Epidermal melanocyte (primary cell): ENCODE measurements at regions not wholly inside any gene's neighbourhood (a gene's known extent, or its start where the extent isn't known, plus 50 kb on each side); places are given as distances from the start of the nearest gene placed in this dataset.
"Not testable (repeated sequence)": the region's sequence is repeated elsewhere in the genome, so short reads cannot be mapped to it uniquely, and the experiment has no call there.

Experiments
- DNase-seq: peaks from one replicate; pipeline ENCODE4 v3.0.0; 2011; ENCODE audit warnings: low spot score; ENCODE audit not compliant: insufficient read length

DNA sequence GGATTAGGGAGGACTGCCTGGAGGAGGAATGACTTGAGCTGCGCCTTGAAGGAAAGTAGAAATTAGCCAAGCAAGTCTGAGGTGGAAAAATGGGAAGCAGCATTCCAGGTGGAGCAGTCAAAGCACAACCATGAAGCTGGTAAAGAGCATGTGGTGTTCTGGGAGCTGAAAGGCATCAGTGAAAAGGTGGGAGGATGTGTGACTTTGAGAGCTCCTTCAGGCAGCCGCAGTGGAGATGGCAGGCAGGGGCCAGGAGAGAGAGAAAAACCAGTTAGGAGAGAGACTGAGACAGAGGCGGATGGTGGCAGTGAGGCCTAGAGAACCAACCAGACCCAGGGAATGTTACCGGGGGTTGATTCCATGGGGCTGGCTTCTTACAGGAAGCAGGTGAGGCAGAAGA is 393.4 kb downstream of the MIAT start:
- DNase-seq = no peak

DNA sequence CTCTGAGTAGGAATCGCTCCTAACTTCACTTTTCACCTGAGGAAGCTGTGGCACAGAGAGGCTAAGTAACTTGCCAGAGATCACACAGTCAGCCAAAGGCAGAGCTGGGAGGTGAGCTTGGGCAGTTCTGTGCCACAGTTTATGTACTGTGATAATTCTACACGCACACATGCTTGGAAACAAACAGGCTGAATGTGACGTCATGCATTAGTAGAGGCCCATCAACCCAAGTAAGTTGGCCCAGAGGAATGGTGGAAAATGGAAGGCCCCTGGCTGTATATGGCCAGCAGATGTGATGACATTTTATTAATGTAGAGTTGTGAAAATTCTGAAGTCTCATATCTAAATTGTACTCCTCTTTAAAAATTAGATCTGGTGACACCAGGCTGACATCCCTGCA is 394.0 kb downstream of the MIAT start:
- DNase-seq = no peak

DNA sequence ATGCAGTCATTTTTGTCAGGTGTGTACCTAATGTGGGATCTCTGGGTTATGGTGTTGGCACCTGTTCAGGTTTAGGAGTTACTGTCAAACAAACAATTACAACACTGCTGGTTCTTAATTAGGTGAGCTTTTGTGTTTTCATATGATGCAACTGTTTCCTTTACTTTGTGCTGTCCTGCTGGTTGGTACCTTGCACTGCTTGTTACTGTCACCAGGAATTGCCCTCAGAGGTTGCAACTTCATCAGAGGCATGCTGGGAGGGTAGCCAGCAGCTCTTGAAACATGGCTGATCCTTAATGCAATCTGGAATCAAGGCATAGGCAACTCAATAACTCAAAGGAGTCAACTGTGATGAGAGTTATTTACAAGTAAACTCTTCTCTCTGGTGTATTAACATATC is 400.3 kb downstream of the MIAT start:
- DNase-seq = no peak

DNA sequence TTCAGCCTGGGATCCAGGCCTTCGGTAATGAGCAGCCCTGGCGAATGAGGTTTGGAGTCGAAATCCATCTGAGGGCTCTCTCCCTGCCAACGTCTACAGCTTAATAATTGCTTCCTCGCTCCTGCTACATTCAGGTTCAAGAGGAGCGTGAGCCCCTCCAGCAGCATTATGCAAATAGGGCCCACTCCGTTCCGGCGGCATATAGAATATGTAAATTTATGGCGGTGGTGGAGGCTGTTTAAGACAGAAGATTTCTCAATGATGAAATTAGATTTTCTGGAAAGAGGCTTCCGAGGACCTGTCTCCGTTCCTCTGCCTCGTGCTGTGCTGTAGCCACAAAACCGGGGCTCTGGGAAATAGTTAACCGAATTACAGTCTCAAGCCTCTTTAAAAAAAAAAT is 402.8 kb downstream of the MIAT start:
- no peak for DNase-seq

DNA sequence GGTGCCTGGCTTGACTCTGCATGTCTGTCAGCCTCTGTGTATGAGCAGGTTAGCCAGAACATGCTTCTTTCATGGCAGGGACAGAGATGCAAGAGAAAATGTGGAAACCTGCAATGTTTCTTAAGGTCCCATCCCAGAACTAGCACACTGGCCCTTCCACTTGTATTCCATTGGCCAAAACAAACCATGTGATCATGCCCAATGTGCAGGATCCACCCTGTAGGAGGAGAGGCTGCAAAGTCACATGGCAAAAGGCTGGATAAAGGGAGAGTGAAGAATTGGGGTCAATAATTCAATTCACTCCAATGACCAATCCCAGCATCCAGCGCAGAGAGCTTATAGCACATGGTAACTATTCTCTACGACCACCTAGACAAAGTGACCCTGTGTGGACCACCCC is 405.5 kb downstream of the MIAT start:
- DNase-seq = no peak

DNA sequence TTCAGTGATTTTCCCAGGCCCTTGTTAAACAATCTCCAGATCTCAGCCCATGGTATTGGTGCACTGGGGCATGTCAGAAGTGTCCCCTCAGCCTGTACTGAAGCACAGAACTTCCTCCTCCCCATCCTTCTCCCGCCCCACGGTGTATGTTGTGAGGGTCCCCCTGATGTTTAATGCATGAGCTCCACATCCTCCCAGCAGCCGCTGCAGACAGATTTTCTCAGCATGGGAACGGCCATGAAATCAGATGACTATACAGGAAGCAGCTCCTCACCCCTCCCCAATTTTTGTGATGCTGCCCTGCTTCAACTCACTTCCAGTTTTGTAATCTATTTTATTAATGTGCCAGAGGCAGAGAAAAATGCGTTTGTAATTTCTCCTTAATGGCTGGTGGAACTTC is 406.0 kb downstream of the MIAT start:
- DNase-seq = no peak

DNA sequence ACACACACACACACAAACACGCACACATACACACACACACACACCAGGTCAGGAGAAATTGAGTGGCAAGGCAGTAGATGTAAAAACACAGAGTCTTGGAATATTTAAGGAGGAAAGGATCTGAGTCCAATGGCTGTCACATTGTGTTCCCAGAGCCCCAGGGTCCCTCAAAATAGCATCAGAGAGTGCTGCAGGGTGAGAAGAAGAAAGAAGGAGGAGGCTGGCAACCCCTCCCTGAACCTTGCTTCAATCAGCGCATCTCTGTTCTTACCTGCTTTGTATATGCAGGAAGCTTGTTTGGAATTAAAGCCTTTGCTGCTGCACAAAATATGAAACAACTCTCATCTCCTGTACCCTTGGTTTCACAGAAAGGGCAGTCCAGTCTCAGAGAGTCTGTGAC is 406.5 kb downstream of the MIAT start:
- no peak for DNase-seq

DNA sequence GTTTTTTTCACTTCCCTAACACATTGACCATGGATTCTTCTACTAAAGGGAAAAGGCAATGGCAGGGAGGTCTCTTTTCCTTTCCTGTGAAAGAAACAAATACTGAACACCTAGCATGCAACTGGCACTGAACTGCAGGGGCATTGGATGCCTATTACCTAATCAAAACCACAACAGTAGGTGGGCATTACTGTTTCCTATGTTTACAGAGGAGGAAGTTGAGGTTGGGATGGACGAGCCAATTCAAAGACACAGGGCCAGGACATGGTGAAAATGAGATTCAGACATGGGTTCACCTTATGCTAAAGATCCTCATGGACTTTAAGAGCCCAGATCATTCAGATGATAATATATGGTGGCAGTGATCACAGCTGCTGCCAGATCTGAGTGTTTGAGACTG is 407.0 kb downstream of the MIAT start:
- DNase-seq = no peak

DNA sequence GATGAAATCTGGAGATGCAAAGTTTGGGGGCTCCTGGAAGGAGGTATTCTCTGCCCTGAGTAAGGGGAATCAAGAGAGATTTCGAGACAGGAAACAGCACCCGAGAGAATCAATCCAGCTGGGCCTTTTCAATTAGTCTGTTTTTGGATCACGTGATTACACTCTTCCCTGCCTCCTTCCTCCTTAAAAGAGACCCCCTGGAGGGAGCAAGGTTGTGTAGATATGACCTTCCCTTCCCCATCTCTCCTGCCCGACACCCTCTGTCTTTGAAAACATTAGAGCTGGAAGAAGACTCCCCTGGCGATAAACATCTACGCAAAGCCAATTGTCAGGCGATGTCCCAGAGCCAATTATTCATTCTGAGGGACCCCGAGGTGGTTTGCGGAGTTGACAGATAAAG is 407.9 kb downstream of the MIAT start:
- no peak for DNase-seq

DNA sequence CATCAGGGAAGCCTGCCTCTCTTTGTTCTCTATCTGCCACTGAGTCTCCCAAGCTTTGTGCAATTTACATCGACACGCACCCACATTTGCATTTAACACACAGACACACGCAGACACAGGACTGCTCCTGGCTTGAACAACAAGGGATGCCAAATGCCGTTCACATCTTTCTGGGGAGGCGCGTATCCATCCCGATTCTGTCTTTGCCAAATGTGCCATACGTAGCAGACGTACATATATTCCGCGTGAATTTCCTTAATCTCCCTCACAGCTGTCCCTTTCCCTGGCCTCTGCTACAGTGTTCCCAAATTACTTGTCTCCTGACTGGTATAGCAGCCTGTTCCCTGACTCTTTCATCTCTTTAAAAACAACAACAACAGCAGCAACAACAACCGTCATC is 409.5 kb downstream of the MIAT start:
- no peak for DNase-seq

DNA sequence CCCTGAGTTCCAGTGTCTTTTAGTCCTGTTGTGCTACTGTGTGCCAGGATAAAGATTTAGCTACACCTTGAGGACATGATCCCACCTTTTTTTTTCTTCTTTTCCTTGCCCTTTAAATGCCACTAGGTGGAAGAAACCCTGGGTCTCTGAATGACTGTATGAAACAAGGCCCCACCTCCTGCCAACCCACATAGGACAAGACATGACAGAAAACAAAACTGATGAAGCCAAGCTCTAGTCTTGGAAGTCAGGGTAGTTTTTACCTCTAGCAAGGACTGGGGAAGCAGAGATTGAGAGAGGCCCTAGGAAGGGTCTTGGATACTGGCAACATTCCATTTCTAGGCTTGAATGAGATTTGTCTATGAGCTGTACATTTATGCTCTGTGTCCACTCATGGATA is 410.7 kb downstream of the MIAT start:
- DNase-seq = no peak

DNA sequence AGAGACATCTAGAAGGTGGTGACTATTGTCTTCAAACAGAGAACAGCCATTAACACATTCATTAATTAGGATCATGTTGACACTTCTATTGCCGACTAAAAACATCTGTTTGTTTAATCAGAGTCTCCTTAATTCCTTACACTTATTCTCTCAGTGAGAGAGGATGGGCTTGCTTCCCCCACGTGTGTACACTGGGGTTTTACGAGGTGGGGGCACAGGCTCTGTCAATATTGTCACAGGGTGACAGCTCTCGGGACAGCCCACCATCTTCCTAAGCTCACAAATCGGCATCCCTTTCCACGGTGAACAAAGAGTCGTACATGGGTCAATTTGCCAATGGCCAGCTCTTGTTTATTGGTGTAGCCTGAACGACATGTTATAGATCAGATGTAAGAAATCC is 413.2 kb downstream of the MIAT start:
- DNase-seq = no peak

DNA sequence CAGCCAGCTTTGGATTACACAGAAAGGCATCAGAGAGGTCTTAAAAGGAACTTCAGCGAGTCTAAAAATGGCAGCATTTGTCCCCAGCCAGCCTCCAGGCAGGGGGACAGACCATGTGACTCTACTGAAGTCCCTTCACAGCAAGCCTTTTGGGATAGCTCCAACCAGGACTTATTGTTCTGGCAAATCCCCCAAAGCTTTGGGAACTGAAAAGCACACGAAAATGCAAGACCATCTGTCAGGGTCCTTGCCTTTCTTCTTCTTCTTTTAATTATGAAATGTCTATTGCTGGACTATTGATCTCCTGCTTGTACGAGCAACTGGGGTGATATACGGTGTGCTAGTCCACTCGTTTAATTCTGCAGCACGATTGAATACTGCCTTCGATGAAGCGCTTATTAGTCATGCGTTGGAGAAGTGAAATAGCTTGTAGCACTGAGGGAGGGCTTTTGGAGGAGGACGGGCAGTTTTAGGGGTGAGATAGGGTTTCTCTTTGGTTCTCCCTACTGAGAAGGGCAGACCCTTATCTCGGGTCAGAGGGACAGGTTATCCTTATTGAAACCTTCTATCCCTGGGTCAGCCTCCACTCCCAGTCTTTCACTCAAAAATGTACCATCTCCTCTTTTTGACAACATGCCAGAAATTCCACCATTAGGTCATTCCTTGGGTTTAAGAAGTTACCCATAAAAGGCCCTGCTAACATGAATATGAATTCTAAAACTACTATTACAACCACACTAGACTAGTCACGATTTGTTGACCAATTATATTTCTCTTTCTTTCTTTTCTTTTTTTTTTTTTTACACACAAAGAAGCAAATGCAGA is 416.4 kb downstream of the MIAT start:
- no peak for DNase-seq

DNA sequence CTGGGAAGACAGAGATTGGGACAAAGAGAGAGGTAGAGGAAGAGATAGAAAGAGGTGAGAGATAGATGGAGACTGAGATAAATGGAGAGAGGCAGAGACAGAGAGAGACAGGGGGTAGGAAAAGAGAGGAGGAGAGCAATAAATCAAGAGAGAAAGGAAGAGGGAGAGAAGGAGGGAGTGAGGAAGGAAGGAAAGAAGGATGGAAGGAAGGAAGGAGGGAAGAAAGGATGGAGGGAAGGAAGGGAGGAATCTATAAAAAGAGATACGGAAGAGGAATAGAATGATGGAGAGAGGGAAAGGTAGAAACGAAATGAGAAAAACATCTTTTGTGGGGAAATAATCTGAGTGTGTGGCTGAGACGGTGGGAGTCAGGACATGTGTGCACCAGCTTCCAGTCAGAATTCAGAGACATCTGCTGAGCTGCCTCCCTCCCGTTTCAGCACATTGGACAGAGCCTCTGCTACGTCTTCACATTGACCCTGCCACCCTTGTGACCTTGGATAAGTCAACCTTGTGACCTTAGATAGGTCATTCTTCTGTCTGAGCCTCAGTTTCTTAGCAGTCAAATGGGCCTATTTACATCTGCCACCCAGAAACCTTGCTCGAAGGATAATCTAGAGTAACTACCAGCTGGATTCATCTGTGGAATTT is 417.8 kb downstream of the MIAT start:
- DNase-seq = no peak

DNA sequence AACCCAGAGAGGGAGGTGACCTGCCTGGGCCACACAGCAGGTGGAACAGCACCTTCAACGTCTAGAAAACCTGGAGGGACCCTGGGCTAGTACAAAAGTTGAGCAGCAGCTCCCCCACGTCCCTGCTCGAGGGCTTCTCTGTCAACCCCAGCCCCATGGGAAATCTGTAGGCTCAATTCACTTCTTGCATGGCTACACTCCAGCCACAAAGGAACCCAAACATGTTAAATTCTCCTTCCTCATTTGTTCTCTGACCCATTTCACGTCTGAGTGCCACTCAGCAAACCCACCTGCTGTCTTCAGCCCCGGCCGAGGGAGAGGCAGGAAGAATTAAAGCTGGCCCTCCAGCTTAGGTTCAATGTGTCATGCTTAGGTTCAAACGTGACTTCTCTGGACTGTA is 418.5 kb downstream of the MIAT start:
- no peak for DNase-seq

DNA sequence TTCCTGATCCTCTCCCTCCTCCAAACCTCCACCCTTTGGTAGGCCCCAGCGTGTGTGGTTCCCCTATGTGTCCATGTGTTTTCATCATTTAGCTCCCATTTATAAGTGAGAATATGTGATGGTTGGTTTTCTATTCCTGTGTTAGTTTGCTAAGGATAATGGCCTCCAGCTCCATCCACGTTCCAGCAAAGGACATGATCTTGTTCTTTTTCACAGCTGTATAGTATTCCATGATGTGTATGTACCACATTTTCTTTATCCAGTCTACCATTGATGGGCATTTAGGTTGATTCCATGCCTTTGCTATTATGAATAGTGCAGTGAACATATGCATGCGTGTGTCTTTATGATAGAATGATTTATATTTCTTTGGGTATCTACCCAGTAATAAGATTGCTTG is 420.7 kb downstream of the MIAT start:
- not testable (repeated sequence) for DNase-seq

DNA sequence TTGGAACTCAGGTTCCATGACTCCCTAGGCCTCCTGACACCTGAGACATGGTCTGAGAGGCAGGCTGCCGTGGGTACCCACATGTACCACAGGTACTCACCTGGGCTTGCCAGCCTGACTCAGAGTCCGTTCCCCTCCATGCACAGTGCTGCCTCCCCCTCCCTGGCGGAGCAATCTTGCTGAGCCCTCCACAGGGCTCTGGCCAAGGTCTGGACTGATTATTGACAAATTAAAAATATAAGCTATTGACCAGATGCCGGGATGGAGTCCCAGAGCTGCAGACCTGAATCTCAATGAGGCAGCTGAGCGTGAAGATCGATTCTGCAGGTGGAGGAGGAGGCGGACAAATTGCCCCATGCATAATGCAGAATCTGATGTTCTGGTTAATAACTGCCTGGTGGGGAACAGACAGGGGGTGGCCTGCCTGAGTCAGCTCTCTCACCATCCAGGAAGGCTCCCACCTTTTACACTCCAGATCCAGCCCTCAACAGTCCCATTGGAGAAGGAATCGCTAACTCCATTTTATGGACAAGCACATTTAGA is 422.7 kb downstream of the MIAT start:
- DNase-seq = no peak

DNA sequence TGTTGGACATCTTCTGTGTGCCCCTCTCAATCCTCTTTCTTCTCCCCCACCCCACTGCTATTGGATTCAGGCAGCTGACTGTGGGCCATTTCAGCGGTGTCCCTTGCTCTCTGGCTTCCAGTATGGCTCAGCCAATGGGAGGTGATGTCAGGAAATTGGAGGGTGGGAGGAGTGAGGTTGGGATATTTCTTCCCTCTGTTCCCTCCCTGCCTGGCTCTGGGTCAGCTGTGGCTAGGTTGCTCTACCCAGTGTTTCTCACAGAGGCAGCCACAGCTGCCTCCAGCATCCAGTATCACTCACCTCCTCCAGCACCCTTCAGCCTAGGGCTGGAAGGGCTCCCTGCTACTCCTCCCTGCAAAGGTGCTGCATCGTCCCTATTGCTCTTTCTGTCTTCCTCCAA is 423.5 kb downstream of the MIAT start:
- DNase-seq = no peak

DNA sequence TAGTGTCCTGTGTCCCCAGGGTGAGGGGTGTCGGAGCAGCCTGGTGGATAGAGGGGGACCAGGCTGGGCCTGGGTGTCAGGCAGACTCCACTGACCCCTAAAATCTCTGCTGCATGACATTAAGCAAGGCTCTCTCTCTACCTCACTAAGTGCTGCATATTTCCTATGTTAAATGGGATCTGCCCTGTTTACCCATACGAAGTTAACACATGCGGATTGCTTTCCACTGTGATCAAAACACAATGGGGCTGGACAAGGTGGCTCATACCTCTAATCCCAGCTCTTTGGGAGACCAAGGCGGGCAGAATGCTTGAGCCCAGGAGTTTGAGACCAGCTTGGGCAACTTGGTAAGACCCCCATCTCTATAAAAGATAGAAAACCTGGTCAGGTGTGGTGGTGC is 426.2 kb downstream of the MIAT start:
- DNase-seq = no peak

DNA sequence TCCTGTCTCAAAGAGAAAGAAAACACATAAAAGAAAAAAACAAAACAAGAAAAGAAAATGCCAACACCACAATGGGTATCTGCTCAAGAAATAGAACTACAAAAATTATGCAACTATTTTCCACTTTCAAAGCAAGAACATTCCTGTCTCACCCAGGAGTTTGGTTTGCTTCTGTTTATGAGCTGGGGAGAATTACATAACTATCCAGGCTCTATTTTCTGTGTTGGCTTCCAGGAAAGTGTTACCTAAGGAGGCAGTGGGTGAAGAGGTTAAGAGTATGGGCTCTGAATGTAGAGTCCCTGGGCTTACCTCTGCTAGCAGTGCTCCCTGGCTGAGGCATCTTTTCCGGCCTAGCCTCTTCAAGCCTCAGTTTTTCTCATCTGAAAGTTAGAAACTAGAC is 426.7 kb downstream of the MIAT start:
- no peak for DNase-seq

DNA sequence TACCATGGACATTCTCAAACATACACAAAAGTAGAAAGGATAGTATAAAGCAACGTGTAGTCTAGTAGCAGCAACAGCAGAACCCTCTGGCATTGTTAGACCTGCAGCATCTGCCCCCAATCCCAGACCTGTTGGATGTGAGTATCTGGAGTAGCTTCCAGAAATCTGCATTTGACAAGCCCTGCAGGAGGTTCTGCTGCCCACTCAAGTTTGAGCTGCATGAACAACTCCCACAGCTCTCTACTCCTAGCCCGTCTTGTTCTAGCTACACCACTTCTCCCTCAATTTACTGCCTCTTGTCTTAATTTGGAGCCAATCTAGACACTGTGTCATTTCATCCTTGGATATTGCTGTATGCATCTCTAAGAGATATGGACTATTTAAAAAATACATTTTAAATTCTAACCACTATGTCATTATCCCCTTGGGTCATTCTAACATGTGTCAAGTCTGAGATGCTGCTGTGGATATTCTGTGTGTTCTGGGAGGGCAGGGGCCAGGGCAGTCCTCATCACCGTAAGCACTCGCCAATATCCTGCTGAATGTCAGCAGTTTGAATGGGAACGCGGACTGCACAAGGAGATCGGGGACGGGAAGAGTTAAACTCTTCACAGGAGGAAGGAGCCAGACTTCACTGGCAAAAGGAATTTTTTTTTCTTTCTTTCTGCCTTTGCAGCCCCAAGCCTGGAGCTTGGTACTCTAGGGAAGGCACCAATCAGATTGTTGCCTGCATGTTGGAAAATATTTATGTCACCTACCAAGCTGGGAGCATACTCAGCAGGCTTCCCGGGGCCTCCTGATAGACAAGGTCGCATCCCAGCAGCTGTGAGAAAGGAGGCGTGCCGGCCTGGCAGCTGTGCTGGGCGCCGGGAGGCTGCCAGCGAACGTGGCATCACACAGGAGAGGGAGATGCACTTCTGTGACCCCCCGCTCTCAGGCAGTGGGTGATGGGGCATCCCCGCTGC is 429.0 kb downstream of the MIAT start:
- DNase-seq = no peak

DNA sequence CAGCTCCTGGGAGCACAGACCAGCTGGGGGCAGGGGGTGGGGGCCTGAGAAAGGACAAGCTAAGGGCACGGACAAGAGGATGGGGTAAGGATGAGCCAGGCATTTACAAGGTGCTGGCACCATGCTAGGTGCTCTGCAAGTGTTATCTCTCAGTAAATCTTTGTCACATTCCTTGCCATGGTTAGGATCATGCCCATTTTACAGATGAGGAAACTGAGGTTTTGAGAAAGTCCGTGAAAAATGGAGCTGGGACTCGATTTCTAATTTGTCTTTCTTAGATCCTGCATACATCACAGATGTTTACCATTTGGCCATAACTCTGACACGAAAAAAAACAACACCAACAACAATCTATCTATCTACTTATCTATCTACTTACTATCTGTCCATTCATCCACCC is 429.7 kb downstream of the MIAT start:
- no peak for DNase-seq
